ENCODE measurements at regions not wholly inside any gene's neighbourhood (a gene's known extent, or its start where the extent isn't known, plus 50 kb on each side); places are given as distances from the start of the nearest gene placed in this dataset.

DNA sequence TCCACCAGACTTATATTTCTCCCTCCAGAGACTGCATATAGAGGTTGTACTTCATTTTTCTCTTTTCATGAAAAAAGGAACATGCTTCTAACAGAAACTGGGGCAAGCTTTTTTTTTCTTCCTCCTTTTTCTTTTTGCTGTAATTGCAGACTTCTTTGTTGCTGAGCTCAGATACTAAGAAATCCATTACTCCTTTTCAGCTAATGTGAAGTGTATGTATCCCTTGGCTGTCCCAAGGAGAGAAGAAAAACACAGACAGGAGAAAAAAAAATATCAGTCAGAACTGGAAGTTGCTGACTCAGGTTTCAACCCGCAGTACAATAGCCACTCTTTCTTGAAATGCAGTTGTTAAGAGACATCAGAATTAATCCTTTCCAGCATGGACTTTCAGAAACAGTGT lies 1248.4 kb downstream of the LRFN5 start:
- Histone ChIP-seq H3K9me3 (ENCODE audit: control extremely low read depth in 1 of 5, control insufficient read depth in 4 of 5, insufficient read depth in 2 of 5, low read depth in 1 of 5, low read length in 4 of 5) (no peaks in the 10 kb centered on the region), H3K27me3 (replicated peaks in 2 of 5; ENCODE audit: control insufficient read depth in 4 of 5, insufficient read depth in 5 of 5, low read length in 4 of 5) (no peaks in the 10 kb centered on the region), H3K27ac (ENCODE audit: insufficient read depth in 1 of 2, low read depth in 1 of 2, low read length in 2 of 2, poor library complexity in 1 of 2, severe bottlenecking in 2 of 2) (peak overlapping the region; percentile 47 to 52), H3K4me1 (ENCODE audit: control extremely low read depth in 1 of 4, control insufficient read depth in 4 of 4, insufficient read depth in 4 of 4, low read length in 3 of 4) (no peaks in the 10 kb centered on the region), H3K36me3 (ENCODE audit: control insufficient read depth in 4 of 4, insufficient read depth in 4 of 4, low read length in 3 of 4) (no peaks in the 10 kb centered on the region), H3K4me3 (ENCODE audit: control insufficient read depth in 1 of 7, extremely low read depth in 1 of 7, insufficient read depth in 4 of 7, low read depth in 2 of 7, low read length in 6 of 7) (peak overlapping the region in 2 of 7 experiments; percentile 6 to 29)
- ChIA-PET POLR2A (no interaction called here), CTCF (no interaction called here)
- DNase-seq: peak; percentile 3 to 39 (median 38)
- 0% methylated on average over 1 of the region's 1 CpG for WGBS (ENCODE audit: insufficient coverage)

DNA sequence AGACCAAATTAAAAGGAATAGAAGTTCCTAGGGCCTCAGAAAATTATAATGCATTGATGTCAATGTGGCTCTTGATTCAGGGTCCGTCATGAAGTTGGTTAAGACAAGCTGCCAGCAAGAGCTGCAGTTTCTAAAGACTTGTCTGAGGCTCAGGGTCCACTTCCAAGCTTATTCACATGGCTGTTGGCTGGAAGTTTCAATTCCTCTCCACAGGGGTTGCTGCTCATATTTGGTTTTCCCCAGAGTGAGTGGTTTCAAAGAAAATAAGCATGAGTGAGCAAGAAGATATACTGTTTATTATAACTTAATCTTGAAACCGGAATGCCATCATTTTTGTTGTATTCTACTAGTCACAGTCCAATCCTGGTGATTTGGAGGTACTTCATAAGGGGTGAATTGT lies 1247.4 kb downstream of the LRFN5 start:
- Histone ChIP-seq H3K36me3 (ENCODE audit: control insufficient read depth in 4 of 4, insufficient read depth in 4 of 4, low read length in 3 of 4) (no peaks in the 10 kb centered on the region), H3K27me3 (replicated peaks in 2 of 5; ENCODE audit: control insufficient read depth in 4 of 5, insufficient read depth in 5 of 5, low read length in 4 of 5) (no peaks in the 10 kb centered on the region), H3K4me1 (ENCODE audit: control extremely low read depth in 1 of 4, control insufficient read depth in 4 of 4, insufficient read depth in 4 of 4, low read length in 3 of 4) (no peaks in the 10 kb centered on the region), H3K27ac (ENCODE audit: insufficient read depth in 1 of 2, low read depth in 1 of 2, low read length in 2 of 2, poor library complexity in 1 of 2, severe bottlenecking in 2 of 2) (no peak overlapping the region), H3K4me3 (ENCODE audit: control insufficient read depth in 1 of 7, extremely low read depth in 1 of 7, insufficient read depth in 4 of 7, low read depth in 2 of 7, low read length in 6 of 7) (no peak overlapping the region), H3K9me3 (ENCODE audit: control extremely low read depth in 1 of 5, control insufficient read depth in 4 of 5, insufficient read depth in 2 of 5, low read depth in 1 of 5, low read length in 4 of 5) (no peaks in the 10 kb centered on the region)
- 100% methylated on average over 2 of the region's 2 CpGs for WGBS (ENCODE audit: insufficient coverage)
- no peak for DNase-seq
- CTCF ChIA-PET: no interaction called here
- POLR2A ChIA-PET: no interaction called here

DNA sequence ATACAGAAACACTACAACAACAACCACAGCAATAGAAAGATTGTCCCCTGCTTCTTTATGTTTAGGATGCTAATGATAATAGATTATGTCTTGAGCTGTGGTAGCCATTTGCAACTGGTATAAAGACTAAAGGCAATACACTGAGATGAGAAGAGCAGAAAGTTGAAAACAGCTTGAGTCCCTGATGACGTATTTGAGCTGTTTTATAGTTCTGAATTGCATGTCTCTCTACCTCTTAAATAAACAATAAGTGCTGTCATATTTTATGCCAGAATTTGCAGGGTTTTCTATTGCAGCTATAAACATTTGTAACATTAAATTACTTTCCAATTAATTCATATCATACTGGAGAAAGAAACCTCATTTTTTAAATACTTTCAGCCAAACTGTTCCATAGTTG lies 1242.0 kb downstream of the LRFN5 start:
- DNase-seq: no peak
- CTCF ChIA-PET: no interaction called here
- POLR2A ChIA-PET: no interaction called here
- H3K27me3 ChIP-seq (replicated peaks in 2 of 5; ENCODE audit: control insufficient read depth in 4 of 5, insufficient read depth in 5 of 5, low read length in 4 of 5): no peaks in the 10 kb centered on the region
- no peak overlapping the region for H3K4me3 ChIP-seq (ENCODE audit: control insufficient read depth in 1 of 7, extremely low read depth in 1 of 7, insufficient read depth in 4 of 7, low read depth in 2 of 7, low read length in 6 of 7)
- H3K4me1 ChIP-seq (ENCODE audit: control extremely low read depth in 1 of 4, control insufficient read depth in 4 of 4, insufficient read depth in 4 of 4, low read length in 3 of 4): no peaks in the 10 kb centered on the region
- H3K36me3 ChIP-seq (ENCODE audit: control insufficient read depth in 4 of 4, insufficient read depth in 4 of 4, low read length in 3 of 4): no peaks in the 10 kb centered on the region
- H3K27ac ChIP-seq (ENCODE audit: insufficient read depth in 1 of 2, low read depth in 1 of 2, low read length in 2 of 2, poor library complexity in 1 of 2, severe bottlenecking in 2 of 2): no peak overlapping the region
- no peaks in the 10 kb centered on the region for H3K9me3 ChIP-seq (ENCODE audit: control extremely low read depth in 1 of 5, control insufficient read depth in 4 of 5, insufficient read depth in 2 of 5, low read depth in 1 of 5, low read length in 4 of 5)
- no CpG with 5 or more reads among the region's 1 CpG for WGBS (ENCODE audit: insufficient coverage)

DNA sequence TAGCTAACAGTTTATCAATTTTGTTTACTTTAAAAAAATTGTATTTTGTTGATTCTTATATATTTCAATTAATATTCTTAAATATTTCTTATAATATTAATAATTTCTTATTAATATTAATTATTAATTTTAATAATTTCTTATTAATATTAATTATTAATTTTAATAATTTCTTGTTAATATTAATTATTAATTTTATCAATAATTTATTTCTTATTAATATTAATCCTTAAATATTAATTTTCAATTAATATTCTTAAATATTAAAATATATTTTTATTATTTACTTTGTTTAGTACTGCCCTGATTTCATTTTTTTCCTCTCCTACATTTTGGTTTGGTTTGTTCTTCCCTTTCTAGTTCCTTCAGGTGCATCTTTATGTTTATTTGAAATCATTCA lies 1208.1 kb downstream of the LRFN5 start:
- Histone ChIP-seq H3K36me3 (ENCODE audit: control insufficient read depth in 4 of 4, insufficient read depth in 4 of 4, low read length in 3 of 4) (no peaks in the 10 kb centered on the region), H3K27ac (ENCODE audit: insufficient read depth in 1 of 2, low read depth in 1 of 2, low read length in 2 of 2, poor library complexity in 1 of 2, severe bottlenecking in 2 of 2) (no peak overlapping the region), H3K4me1 (ENCODE audit: control extremely low read depth in 1 of 4, control insufficient read depth in 4 of 4, insufficient read depth in 4 of 4, low read length in 3 of 4) (peaks cover 0 to 4% (median 0%) of the 10 kb centered on the region in 4 experiments), H3K27me3 (replicated peaks in 2 of 5; ENCODE audit: control insufficient read depth in 4 of 5, insufficient read depth in 5 of 5, low read length in 4 of 5) (no peaks in the 10 kb centered on the region), H3K9me3 (ENCODE audit: control extremely low read depth in 1 of 5, control insufficient read depth in 4 of 5, insufficient read depth in 2 of 5, low read depth in 1 of 5, low read length in 4 of 5) (peaks cover 0 to 3% (median 0%) of the 10 kb centered on the region in 5 experiments), H3K4me3 (ENCODE audit: control insufficient read depth in 1 of 7, extremely low read depth in 1 of 7, insufficient read depth in 4 of 7, low read depth in 2 of 7, low read length in 6 of 7) (no peak overlapping the region)
- POLR2A ChIA-PET: no interaction called here
- DNase-seq: no peak
- CTCF ChIA-PET: no interaction called here

DNA sequence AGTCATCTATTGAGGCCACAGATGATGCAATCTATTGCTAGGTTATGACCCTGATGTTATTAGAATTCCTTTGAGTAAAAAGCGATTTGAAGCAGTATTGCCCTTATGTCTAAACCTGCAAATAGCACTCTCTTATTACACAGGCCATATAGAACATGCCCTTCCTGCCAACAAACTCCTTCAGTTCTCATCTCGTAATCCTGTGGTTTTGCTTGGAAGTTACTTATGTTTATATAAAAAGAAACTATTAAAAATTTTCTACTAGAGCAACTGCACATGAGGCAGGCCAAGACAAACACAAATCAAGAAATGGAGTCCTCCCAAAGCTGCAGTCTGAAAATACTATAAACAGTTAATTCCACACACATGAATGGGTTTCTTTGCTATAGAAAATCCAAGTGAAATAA lies 1200.2 kb downstream of the LRFN5 start:
- Histone ChIP-seq H3K9me3 (ENCODE audit: control extremely low read depth in 1 of 5, control insufficient read depth in 4 of 5, insufficient read depth in 2 of 5, low read depth in 1 of 5, low read length in 4 of 5) (no peaks in the 10 kb centered on the region), H3K27ac (ENCODE audit: insufficient read depth in 1 of 2, low read depth in 1 of 2, low read length in 2 of 2, poor library complexity in 1 of 2, severe bottlenecking in 2 of 2) (no peak overlapping the region), H3K27me3 (replicated peaks in 2 of 5; ENCODE audit: control insufficient read depth in 4 of 5, insufficient read depth in 5 of 5, low read length in 4 of 5) (no peaks in the 10 kb centered on the region), H3K4me3 (ENCODE audit: control insufficient read depth in 1 of 7, extremely low read depth in 1 of 7, insufficient read depth in 4 of 7, low read depth in 2 of 7, low read length in 6 of 7) (no peak overlapping the region), H3K4me1 (ENCODE audit: control extremely low read depth in 1 of 4, control insufficient read depth in 4 of 4, insufficient read depth in 4 of 4, low read length in 3 of 4) (no peaks in the 10 kb centered on the region), H3K36me3 (ENCODE audit: control insufficient read depth in 4 of 4, insufficient read depth in 4 of 4, low read length in 3 of 4) (no peaks in the 10 kb centered on the region)
- DNase-seq: no peak
- no CpG with 5 or more reads among the region's 2 CpGs for WGBS (ENCODE audit: insufficient coverage)
- ChIA-PET POLR2A (no interaction called here), CTCF (no interaction called here)

DNA sequence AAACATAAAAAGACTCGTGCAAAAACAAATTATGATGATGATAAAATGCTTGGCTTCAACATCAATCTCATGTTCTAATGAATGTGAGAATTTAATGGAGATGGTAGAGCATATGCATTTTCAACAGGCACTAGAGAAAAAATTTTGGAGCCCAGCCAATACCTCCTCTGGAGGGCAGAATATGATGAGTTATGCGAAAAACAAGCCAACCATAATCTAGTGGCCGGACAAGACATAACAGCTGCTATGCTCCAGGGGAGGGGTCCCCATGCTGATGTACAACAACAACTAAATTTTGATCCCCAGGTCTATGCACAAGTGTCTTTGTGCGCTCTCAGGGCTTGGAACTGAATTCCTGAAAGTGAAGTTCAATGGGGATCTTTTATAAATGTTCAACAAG lies 1197.5 kb downstream of the LRFN5 start:
- ChIA-PET CTCF (no interaction called here), POLR2A (no interaction called here)
- Histone ChIP-seq H3K36me3 (ENCODE audit: control insufficient read depth in 4 of 4, insufficient read depth in 4 of 4, low read length in 3 of 4) (no peaks in the 10 kb centered on the region), H3K9me3 (ENCODE audit: control extremely low read depth in 1 of 5, control insufficient read depth in 4 of 5, insufficient read depth in 2 of 5, low read depth in 1 of 5, low read length in 4 of 5) (peaks cover 0 to 2% (median 0%) of the 10 kb centered on the region in 5 experiments), H3K4me3 (ENCODE audit: control insufficient read depth in 1 of 7, extremely low read depth in 1 of 7, insufficient read depth in 4 of 7, low read depth in 2 of 7, low read length in 6 of 7) (no peak overlapping the region), H3K27ac (ENCODE audit: insufficient read depth in 1 of 2, low read depth in 1 of 2, low read length in 2 of 2, poor library complexity in 1 of 2, severe bottlenecking in 2 of 2) (no peak overlapping the region), H3K27me3 (replicated peaks in 2 of 5; ENCODE audit: control insufficient read depth in 4 of 5, insufficient read depth in 5 of 5, low read length in 4 of 5) (no peaks in the 10 kb centered on the region), H3K4me1 (ENCODE audit: control extremely low read depth in 1 of 4, control insufficient read depth in 4 of 4, insufficient read depth in 4 of 4, low read length in 3 of 4) (no peaks in the 10 kb centered on the region)
- WGBS (ENCODE audit: insufficient coverage): 95% methylated on average over 2 of the region's 4 CpGs
- DNase-seq: no peak

DNA sequence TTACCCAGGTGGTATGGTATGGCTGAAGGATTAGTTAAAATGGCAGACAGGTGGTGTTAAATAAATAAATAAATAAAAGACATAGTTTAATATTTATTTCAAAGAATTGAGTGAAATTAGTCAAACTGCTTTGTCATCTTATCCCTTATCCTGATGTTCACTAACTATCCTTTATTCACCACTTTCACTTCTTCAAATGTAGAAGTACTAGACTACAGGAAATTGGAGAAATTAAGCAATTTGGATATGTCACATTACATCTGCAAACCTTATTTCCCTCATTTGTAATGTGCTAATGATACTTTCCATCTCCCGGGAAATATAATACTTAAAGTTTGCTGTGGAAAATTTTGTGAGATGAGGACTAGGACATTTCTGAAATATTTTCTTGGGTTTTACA lies 1195.7 kb downstream of the LRFN5 start:
- no CpG with 5 or more reads among the region's 1 CpG for WGBS (ENCODE audit: insufficient coverage)
- Histone ChIP-seq H3K27me3 (replicated peaks in 2 of 5; ENCODE audit: control insufficient read depth in 4 of 5, insufficient read depth in 5 of 5, low read length in 4 of 5) (no peaks in the 10 kb centered on the region), H3K36me3 (ENCODE audit: control insufficient read depth in 4 of 4, insufficient read depth in 4 of 4, low read length in 3 of 4) (no peaks in the 10 kb centered on the region), H3K4me3 (ENCODE audit: control insufficient read depth in 1 of 7, extremely low read depth in 1 of 7, insufficient read depth in 4 of 7, low read depth in 2 of 7, low read length in 6 of 7) (no peak overlapping the region), H3K27ac (ENCODE audit: insufficient read depth in 1 of 2, low read depth in 1 of 2, low read length in 2 of 2, poor library complexity in 1 of 2, severe bottlenecking in 2 of 2) (no peak overlapping the region), H3K4me1 (ENCODE audit: control extremely low read depth in 1 of 4, control insufficient read depth in 4 of 4, insufficient read depth in 4 of 4, low read length in 3 of 4) (no peaks in the 10 kb centered on the region), H3K9me3 (ENCODE audit: control extremely low read depth in 1 of 5, control insufficient read depth in 4 of 5, insufficient read depth in 2 of 5, low read depth in 1 of 5, low read length in 4 of 5) (peaks cover 0 to 2% (median 0%) of the 10 kb centered on the region in 5 experiments)
- ChIA-PET CTCF (no interaction called here), POLR2A (no interaction called here)
- no peak for DNase-seq

DNA sequence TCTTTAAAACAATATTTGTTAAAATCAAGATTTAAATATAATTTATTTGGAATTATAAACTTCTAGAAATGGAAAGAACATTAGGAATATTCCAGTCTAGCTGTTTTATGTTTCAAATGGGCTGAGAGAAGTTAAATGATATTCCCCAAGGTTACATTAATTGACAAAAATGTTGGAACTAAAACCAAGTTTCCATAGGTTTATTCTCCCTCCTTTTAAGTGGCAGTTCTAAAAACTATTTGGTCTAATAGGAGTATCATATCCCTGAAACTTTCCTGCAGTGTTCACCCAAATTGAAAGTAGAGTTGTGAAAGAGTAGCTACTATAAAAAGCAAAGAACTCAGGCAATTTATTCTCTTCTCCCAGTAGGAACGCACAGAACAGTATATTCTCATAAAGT lies 1185.5 kb downstream of the LRFN5 start:
- no peak overlapping the region for H3K27ac ChIP-seq (ENCODE audit: insufficient read depth in 1 of 2, low read depth in 1 of 2, low read length in 2 of 2, poor library complexity in 1 of 2, severe bottlenecking in 2 of 2)
- H3K36me3 ChIP-seq (ENCODE audit: control insufficient read depth in 4 of 4, insufficient read depth in 4 of 4, low read length in 3 of 4): no peaks in the 10 kb centered on the region
- H3K4me1 ChIP-seq (ENCODE audit: control extremely low read depth in 1 of 4, control insufficient read depth in 4 of 4, insufficient read depth in 4 of 4, low read length in 3 of 4): no peaks in the 10 kb centered on the region
- no peak for DNase-seq
- H3K27me3 ChIP-seq (replicated peaks in 2 of 5; ENCODE audit: control insufficient read depth in 4 of 5, insufficient read depth in 5 of 5, low read length in 4 of 5): no peaks in the 10 kb centered on the region
- H3K9me3 ChIP-seq (ENCODE audit: control extremely low read depth in 1 of 5, control insufficient read depth in 4 of 5, insufficient read depth in 2 of 5, low read depth in 1 of 5, low read length in 4 of 5): no peaks in the 10 kb centered on the region
- no CpG with 5 or more reads among the region's 1 CpG for WGBS (ENCODE audit: insufficient coverage)
- CTCF ChIA-PET: no interaction called here
- POLR2A ChIA-PET: no interaction called here
- H3K4me3 ChIP-seq (ENCODE audit: control insufficient read depth in 1 of 7, extremely low read depth in 1 of 7, insufficient read depth in 4 of 7, low read depth in 2 of 7, low read length in 6 of 7): no peak overlapping the region

Data from common myeloid progenitor, CD34-positive (primary cell).